Head of caudate nucleus (tissue), 42 donors: ENCODE measurements at regions not wholly inside any gene's neighbourhood (a gene's known extent, or its start where the extent isn't known, plus 50 kb on each side); places are given as distances from the start of the nearest gene placed in this dataset.

Experiments used
- DNase-seq, 42 donors: peaks; one replicate each; pipeline versions ENCODE4 v3.0.0 to v3.0.0-alpha.2; 2020 to 2021; ENCODE audit warnings: mixed read lengths in 7 of 42
- intact Hi-C: fragments of 100-400 bp; cut with DNase I; formaldehyde crosslinking; loops from one replicate; pipeline ENCODE4 v1.15.0; 2022

GRCh38 chr2:144099780-144100377 lies 420.0 kb downstream of the ZEB2 start:
- intact Hi-C loops = no loop called here
- peak in 3 of 42 donors; percentile 3 to 40 (median 16) for DNase-seq

DNA sequence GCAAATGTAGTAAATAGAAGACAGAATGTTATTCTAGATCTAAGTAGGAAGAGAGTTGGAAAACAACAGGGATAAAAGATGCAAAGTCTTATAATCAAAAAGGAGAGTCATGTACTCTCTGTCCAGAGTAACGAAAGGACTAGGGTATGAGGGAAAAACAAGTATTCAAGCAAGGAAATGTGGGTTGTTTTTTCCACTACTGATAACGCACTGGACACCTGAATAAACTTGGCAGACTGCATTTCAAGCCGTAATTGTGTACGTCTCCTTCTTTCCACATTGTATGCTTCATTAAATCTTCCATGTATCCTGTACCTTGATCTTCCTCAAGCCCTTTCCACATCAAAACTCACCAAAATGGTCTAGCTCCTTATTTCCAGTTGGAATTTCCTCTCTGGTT lies 420.6 kb downstream of the ZEB2 start:
- intact Hi-C loops = no loop called here
- DNase-seq = no peak

- no peak for DNase-seq
- intact Hi-C loops = no loop called here
These were observed 422.3 kb downstream of the ZEB2 start for GRCh38 chr2:144097440-144098225.

DNA sequence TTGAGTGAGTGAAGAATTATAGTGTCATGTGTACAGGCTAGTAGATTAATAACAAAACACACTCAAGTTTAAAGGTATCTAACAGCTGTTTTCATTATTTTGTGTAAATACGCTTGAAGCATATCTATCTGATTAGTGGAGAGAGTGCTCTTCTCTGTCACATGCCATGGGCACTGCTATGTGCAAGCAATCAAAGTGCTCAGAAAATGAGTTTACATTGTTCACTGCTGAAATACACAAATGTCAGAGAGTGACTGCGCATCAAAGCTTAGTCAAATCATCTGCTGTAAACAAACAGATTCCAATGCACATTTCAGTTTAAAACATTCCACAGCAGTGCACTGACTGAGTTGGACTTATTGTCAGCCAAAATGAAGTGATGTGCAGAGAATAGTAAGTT lies 423.4 kb downstream of the ZEB2 start:
- intact Hi-C loops = no loop called here
- DNase-seq = no peak

GRCh38 chr2:144094408-144095151 lies 425.3 kb downstream of the ZEB2 start:
- DNase-seq = no peak
- intact Hi-C loops = no loop called here

- DNase-seq = no peak
- intact Hi-C loops = no loop called here
These were observed 428.3 kb downstream of the ZEB2 start for GRCh38 chr2:144091622-144092021.

GRCh38 chr2:144088863-144089262 lies 431.1 kb downstream of the ZEB2 start:
- DNase-seq = no peak
- intact Hi-C loops = no loop called here

DNA sequence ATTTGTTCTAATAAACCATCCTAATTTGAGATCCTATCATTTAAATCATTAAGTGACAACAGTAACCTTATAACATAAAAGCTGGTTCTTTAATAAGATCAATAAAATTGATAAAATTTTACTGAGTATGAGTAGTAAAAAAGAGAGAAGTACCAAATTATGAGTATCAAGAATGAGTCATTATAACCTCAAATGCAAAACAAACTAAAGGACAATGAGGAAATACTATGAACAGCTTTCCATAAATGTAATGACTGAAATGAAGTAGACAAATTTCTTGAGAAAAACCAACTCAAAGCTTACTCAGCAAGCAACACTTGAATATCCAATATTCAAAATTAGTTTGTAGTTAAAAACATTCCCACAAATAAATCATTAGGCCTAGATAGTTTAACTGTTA lies 433.0 kb downstream of the ZEB2 start:
- intact Hi-C loops = no loop called here
- no peak for DNase-seq

- no peak for DNase-seq
- intact Hi-C loops = no loop called here
These were observed 434.9 kb downstream of the ZEB2 start for GRCh38 chr2:144085016-144085415.

- intact Hi-C loops = no loop called here
- DNase-seq = no peak
These were observed 435.7 kb downstream of the ZEB2 start for GRCh38 chr2:144084114-144084661.

- intact Hi-C loops = no loop called here
- DNase-seq = peak in 5 of 42 donors; percentile 10 to 27 (median 15)
These were observed 436.7 kb downstream of the ZEB2 start for GRCh38 chr2:144083211-144083610.

DNA sequence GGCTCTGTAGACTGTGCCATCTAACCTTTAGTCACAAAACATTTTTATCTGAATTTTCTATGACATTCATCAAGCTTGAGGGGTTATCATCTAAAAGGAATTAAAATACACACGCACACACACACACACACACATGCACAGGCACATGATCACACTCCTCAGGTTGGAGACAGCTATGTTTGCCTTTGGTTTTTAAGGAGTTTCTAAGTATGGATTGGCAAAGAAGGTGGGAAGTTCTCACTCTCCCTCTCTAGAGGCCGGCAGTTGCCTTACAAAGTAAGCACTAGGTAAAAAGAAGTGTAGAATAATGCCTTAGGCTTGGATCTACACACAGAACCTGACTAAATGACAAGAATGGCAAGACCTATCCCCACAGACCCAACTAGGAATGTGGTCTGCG lies 437.1 kb downstream of the ZEB2 start:
- intact Hi-C loops = no loop called here
- DNase-seq = no peak

DNA sequence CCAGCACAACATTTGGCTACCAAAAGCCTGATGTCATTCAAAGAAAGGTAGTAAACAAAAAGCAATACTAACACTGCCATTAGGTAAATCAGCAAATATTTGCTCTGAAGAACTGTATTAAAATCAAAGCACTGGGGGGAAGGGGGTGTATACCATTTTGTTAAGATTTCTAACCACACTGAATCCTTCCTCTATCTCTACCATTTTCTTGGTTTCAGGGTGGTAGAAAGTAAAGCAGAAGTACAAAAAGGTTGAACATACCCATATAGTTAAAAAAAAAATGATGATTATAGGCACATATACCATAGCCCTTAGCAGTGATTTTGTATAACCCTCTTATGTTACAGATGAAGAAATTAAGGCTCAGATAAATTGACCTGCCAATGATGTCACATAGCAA lies 437.6 kb downstream of the ZEB2 start:
- intact Hi-C loops = no loop called here
- no peak for DNase-seq

DNA sequence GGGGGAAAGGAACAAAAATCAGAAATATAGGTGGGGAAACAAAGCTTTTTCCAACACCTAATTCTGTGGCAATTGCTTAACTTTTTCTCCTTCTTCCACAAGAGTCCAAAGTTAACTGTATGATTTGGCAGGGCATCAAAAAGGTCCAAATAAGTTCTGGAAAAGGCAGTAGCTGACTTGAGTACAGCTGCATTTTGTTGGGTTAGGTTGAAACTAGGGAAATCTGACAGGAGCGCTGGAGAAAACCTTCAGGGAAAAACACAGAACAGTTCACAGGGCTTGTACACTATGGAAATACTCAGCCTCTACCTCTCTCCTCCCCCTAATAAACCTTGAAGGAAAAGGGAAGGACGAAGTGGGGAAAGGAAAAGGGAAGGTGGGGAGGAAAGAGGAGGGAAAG lies 438.6 kb downstream of the ZEB2 start:
- intact Hi-C loops = no loop called here
- DNase-seq = no peak

- DNase-seq = no peak
- intact Hi-C loops = no loop called here
These were observed 440.1 kb downstream of the ZEB2 start for GRCh38 chr2:144079803-144080202.

DNA sequence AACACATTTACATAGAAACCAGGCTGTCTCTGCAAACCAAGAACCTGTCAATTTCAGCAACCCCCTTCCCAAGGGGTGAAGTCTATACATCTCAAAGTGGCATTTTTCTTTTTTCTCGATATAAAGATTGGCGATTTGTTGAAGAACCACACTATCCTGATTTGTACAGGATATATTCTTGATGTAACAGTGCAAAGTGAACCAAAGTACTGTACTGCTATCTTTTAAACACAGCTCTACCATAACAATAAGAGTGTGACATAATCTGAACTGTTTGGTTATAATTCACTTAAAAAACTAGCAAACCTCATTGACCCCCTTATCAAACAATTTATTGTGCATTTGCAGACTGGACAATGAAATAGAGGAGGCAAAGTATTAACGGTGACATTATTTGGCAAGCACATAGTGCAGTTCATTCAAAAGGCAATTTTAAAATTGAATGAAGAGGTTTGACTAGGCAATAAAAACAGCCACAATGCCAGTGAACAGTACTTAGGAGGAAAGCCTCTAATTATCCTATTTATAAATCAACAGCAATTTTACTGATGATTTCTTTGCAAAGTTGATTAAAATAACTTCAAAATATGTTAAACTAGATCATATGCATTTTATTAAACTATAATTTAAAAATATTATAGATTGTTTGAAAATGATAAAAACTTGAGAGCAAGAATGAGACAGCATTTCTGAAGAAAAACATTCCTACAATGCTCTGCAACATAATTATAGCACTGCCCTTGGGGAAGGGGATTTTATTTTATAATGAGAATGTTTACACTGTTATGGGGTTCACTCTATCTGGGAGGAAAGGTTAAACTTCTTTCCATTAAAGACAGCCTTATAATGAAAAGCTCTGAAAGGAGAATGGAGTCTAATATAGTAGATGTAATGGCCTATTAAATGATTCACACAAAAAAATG lies 440.9 kb downstream of the ZEB2 start:
- intact Hi-C loops = no loop called here
- DNase-seq = no peak

GRCh38 chr2:144078106-144078505 lies 441.8 kb downstream of the ZEB2 start:
- intact Hi-C loops = no loop called here
- DNase-seq = no peak

DNA sequence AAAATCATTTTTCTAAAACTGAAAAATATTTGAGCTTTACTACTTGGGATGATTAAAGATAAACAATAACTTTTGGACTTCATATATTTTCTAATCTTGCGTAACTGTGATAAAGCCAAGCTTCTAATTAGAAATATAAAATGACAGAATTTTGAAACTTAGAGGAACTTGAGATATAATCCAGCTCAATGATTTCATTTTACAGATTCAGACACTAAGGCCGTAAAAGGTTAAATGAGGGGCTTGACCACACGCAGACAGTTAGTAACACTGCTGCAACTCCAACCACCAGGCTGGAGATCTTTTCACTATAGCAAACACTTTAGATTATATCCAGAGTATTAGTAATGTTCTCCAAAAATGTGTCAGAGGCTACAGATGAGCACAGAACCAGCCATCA lies 445.5 kb downstream of the ZEB2 start:
- no peak for DNase-seq
- intact Hi-C loops = no loop called here

DNA sequence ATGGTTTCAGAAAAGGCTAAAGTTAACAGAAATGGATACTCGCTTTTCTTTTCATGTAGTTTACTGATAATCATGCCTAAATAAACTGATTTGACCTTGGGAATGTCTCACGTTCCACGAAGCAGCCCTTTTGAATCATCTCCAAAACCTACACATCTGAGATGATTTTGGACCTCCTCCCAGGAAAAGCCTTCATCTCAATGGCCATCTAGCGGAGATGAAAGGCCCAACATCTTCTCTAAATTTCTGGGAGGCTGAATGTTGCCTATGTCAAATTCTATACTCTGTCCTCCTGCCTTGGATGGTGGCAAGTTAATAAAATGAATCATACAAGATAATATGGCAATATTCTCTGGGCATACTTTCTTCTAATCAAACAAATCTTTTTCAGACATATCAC lies 448.5 kb downstream of the ZEB2 start:
- DNase-seq = no peak
- intact Hi-C loops = no loop called here
